ENCODE measurements at regions not wholly inside any gene's neighbourhood (a gene's known extent, or its start where the extent isn't known, plus 50 kb on each side); places are given as distances from the start of the nearest gene placed in this dataset.

GRCh38 chr10:2222631-2223030 is 485.3 kb upstream of the ADARB2 start:
- Histone ChIP-seq H3K9ac (ENCODE audit: insufficient read length, low read depth) (no peak overlapping the region), H3K36me3 (ENCODE audit: insufficient read depth, insufficient read length, low read length) (no peaks in the 10 kb centered on the region), H3K4me1 (ENCODE audit: insufficient read depth, insufficient read length) (no peaks in the 10 kb centered on the region), H3K27me3 (ENCODE audit: insufficient read depth, insufficient read length) (no peaks in the 10 kb centered on the region), H3K9me3 (ENCODE audit: insufficient read depth, low read length) (no peaks in the 10 kb centered on the region), H3K4me3 (ENCODE audit: insufficient read length, low read depth) (no peak overlapping the region)
- TF ChIP-seq ZNF274 (IDR thresholded peaks at IDR 0.05; ENCODE audit: low read depth, low read length) (no peak), SUZ12 (IDR thresholded peaks at IDR 0.05; ENCODE audit: extremely low read depth, insufficient read depth, insufficient read length) (no peak), YY1 (IDR thresholded peaks at IDR 0.05; ENCODE audit: insufficient read depth, insufficient read length) (no peak)
- no peak for DNase-seq (ENCODE audit: low read depth, low spot score)

GRCh38 chr10:2214805-2215204 is 477.5 kb upstream of the ADARB2 start:
- no peak for DNase-seq (ENCODE audit: low read depth, low spot score)
- Histone ChIP-seq H3K36me3 (ENCODE audit: insufficient read depth, insufficient read length, low read length) (no peaks in the 10 kb centered on the region), H3K4me3 (ENCODE audit: insufficient read length, low read depth) (no peak overlapping the region), H3K27me3 (ENCODE audit: insufficient read depth, insufficient read length) (no peaks in the 10 kb centered on the region), H3K4me1 (ENCODE audit: insufficient read depth, insufficient read length) (no peaks in the 10 kb centered on the region), H3K9me3 (ENCODE audit: insufficient read depth, low read length) (no peaks in the 10 kb centered on the region), H3K9ac (ENCODE audit: insufficient read length, low read depth) (no peak overlapping the region)
- TF ChIP-seq SUZ12 (IDR thresholded peaks at IDR 0.05; ENCODE audit: extremely low read depth, insufficient read depth, insufficient read length) (no peak), ZNF274 (IDR thresholded peaks at IDR 0.05; ENCODE audit: low read depth, low read length) (no peak), YY1 (IDR thresholded peaks at IDR 0.05; ENCODE audit: insufficient read depth, insufficient read length) (no peak)

- Histone ChIP-seq H3K4me1 (ENCODE audit: insufficient read depth, insufficient read length) (no peaks in the 10 kb centered on the region), H3K36me3 (ENCODE audit: insufficient read depth, insufficient read length, low read length) (no peaks in the 10 kb centered on the region), H3K27me3 (ENCODE audit: insufficient read depth, insufficient read length) (no peaks in the 10 kb centered on the region), H3K4me3 (ENCODE audit: insufficient read length, low read depth) (no peak overlapping the region), H3K9me3 (ENCODE audit: insufficient read depth, low read length) (no peaks in the 10 kb centered on the region), H3K9ac (ENCODE audit: insufficient read length, low read depth) (no peak overlapping the region)
- no peak for DNase-seq (ENCODE audit: low read depth, low spot score)
- TF ChIP-seq SUZ12 (IDR thresholded peaks at IDR 0.05; ENCODE audit: extremely low read depth, insufficient read depth, insufficient read length), result no peak
- TF ChIP-seq ZNF274 (IDR thresholded peaks at IDR 0.05; ENCODE audit: low read depth, low read length), result no peak
- no peak for TF ChIP-seq YY1 (IDR thresholded peaks at IDR 0.05; ENCODE audit: insufficient read depth, insufficient read length)
Measured at GRCh38 chr10:2214092-2214491, 476.8 kb upstream of the ADARB2 start.

- Histone ChIP-seq H3K36me3 (ENCODE audit: insufficient read depth, insufficient read length, low read length) (no peaks in the 10 kb centered on the region), H3K27me3 (ENCODE audit: insufficient read depth, insufficient read length) (no peaks in the 10 kb centered on the region), H3K9ac (ENCODE audit: insufficient read length, low read depth) (no peak overlapping the region), H3K4me1 (ENCODE audit: insufficient read depth, insufficient read length) (no peaks in the 10 kb centered on the region), H3K9me3 (ENCODE audit: insufficient read depth, low read length) (no peaks in the 10 kb centered on the region), H3K4me3 (ENCODE audit: insufficient read length, low read depth) (no peak overlapping the region)
- DNase-seq (ENCODE audit: low read depth, low spot score), result no peak
- TF ChIP-seq YY1 (IDR thresholded peaks at IDR 0.05; ENCODE audit: insufficient read depth, insufficient read length) (no peak), ZNF274 (IDR thresholded peaks at IDR 0.05; ENCODE audit: low read depth, low read length) (no peak), SUZ12 (IDR thresholded peaks at IDR 0.05; ENCODE audit: extremely low read depth, insufficient read depth, insufficient read length) (no peak)
Measured at GRCh38 chr10:2212244-2212834, 475.0 kb upstream of the ADARB2 start.

GRCh38 chr10:2210088-2210487 is 472.8 kb upstream of the ADARB2 start:
- no peaks in the 10 kb centered on the region for H3K9me3 ChIP-seq (ENCODE audit: insufficient read depth, low read length)
- H3K27me3 ChIP-seq (ENCODE audit: insufficient read depth, insufficient read length), result no peaks in the 10 kb centered on the region
- H3K9ac ChIP-seq (ENCODE audit: insufficient read length, low read depth), result no peak overlapping the region
- no peak for DNase-seq (ENCODE audit: low read depth, low spot score)
- TF ChIP-seq SUZ12 (IDR thresholded peaks at IDR 0.05; ENCODE audit: extremely low read depth, insufficient read depth, insufficient read length), result no peak
- no peak for TF ChIP-seq YY1 (IDR thresholded peaks at IDR 0.05; ENCODE audit: insufficient read depth, insufficient read length)
- no peak for TF ChIP-seq ZNF274 (IDR thresholded peaks at IDR 0.05; ENCODE audit: low read depth, low read length)
- H3K4me3 ChIP-seq (ENCODE audit: insufficient read length, low read depth), result no peak overlapping the region
- no peaks in the 10 kb centered on the region for H3K4me1 ChIP-seq (ENCODE audit: insufficient read depth, insufficient read length)
- no peaks in the 10 kb centered on the region for H3K36me3 ChIP-seq (ENCODE audit: insufficient read depth, insufficient read length, low read length)

GRCh38 chr10:2208106-2208505 is 470.8 kb upstream of the ADARB2 start:
- DNase-seq (ENCODE audit: low read depth, low spot score), result no peak
- H3K36me3 ChIP-seq (ENCODE audit: insufficient read depth, insufficient read length, low read length), result no peaks in the 10 kb centered on the region
- H3K9me3 ChIP-seq (ENCODE audit: insufficient read depth, low read length), result no peaks in the 10 kb centered on the region
- no peak for TF ChIP-seq YY1 (IDR thresholded peaks at IDR 0.05; ENCODE audit: insufficient read depth, insufficient read length)
- TF ChIP-seq ZNF274 (IDR thresholded peaks at IDR 0.05; ENCODE audit: low read depth, low read length), result no peak
- no peak for TF ChIP-seq SUZ12 (IDR thresholded peaks at IDR 0.05; ENCODE audit: extremely low read depth, insufficient read depth, insufficient read length)
- no peaks in the 10 kb centered on the region for H3K27me3 ChIP-seq (ENCODE audit: insufficient read depth, insufficient read length)
- no peak overlapping the region for H3K4me3 ChIP-seq (ENCODE audit: insufficient read length, low read depth)
- no peaks in the 10 kb centered on the region for H3K4me1 ChIP-seq (ENCODE audit: insufficient read depth, insufficient read length)
- no peak overlapping the region for H3K9ac ChIP-seq (ENCODE audit: insufficient read length, low read depth)

GRCh38 chr10:2207246-2207922 is 470.1 kb upstream of the ADARB2 start:
- TF ChIP-seq ZNF274 (IDR thresholded peaks at IDR 0.05; ENCODE audit: low read depth, low read length), result no peak
- no peak for TF ChIP-seq YY1 (IDR thresholded peaks at IDR 0.05; ENCODE audit: insufficient read depth, insufficient read length)
- no peak for TF ChIP-seq SUZ12 (IDR thresholded peaks at IDR 0.05; ENCODE audit: extremely low read depth, insufficient read depth, insufficient read length)
- Histone ChIP-seq H3K9ac (ENCODE audit: insufficient read length, low read depth) (no peak overlapping the region), H3K9me3 (ENCODE audit: insufficient read depth, low read length) (no peaks in the 10 kb centered on the region), H3K4me3 (ENCODE audit: insufficient read length, low read depth) (no peak overlapping the region), H3K36me3 (ENCODE audit: insufficient read depth, insufficient read length, low read length) (no peaks in the 10 kb centered on the region), H3K27me3 (ENCODE audit: insufficient read depth, insufficient read length) (no peaks in the 10 kb centered on the region), H3K4me1 (ENCODE audit: insufficient read depth, insufficient read length) (no peaks in the 10 kb centered on the region)
- no peak for DNase-seq (ENCODE audit: low read depth, low spot score)

Measured in NT2/D1 (cell line).